ENCODE measurements at regions not wholly inside any gene's neighbourhood (a gene's known extent, or its start where the extent isn't known, plus 50 kb on each side); places are given as distances from the start of the nearest gene placed in this dataset.

DNA sequence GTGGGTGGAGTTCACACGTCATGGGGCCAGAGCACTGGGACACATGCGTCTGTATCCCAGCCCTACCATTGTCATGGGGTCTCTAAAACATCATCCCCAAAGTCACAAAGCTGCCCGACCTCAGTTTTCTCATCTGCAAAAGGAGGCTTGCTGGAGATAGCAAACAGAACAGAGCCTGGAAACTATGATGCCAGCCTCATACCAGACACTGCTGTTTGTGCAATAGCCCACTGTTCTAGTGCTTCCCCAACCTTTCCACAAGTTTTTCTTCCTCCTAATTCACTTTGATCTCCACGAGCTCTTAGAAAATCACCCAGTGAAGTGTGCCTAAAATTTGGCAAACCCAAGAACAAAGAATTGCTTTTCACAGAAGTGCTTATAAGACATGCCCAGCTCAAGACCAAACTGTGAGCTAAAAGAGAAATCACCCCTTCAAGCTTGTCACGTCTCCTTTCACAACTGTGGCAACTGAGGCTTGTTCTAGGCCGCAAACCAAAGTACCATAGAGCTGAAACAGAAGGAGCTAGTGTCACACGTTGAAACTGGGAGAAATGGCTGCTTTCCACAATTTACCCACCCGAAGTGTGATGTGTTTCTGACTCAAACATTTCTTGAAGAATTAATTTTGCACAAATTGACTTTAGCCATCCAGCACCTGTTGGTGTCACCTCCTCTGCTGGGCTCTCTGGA lies 162.7 kb upstream of the ID2 start:
- Histone ChIP-seq H3K27me3 (no peaks in the 10 kb centered on the region), H3K4me3 (no peak overlapping the region), H3K36me3 (no peaks in the 10 kb centered on the region), H3K27ac (no peak overlapping the region), H3K4me1 (ENCODE audit: low read depth) (peaks cover 5% of the 10 kb centered on the region), H3K9me3 (ENCODE audit: low read depth) (no peaks in the 10 kb centered on the region)
- no peak for TF ChIP-seq CTCF (IDR thresholded peaks at IDR 0.05; ENCODE audit: low read depth, low read length)
- no peak for DNase-seq (ENCODE audit: low read depth in 1 of 2, low spot score in 1 of 2)

GRCh38 chr2:8520791-8521344 lies 161.0 kb upstream of the ID2 start:
- TF ChIP-seq CTCF (IDR thresholded peaks at IDR 0.05; ENCODE audit: low read depth, low read length): no peak
- Histone ChIP-seq H3K27me3 (no peaks in the 10 kb centered on the region), H3K4me1 (ENCODE audit: low read depth) (peaks cover 4% of the 10 kb centered on the region), H3K36me3 (no peaks in the 10 kb centered on the region), H3K4me3 (no peak overlapping the region), H3K27ac (no peak overlapping the region), H3K9me3 (ENCODE audit: low read depth) (no peaks in the 10 kb centered on the region)
- no peak for DNase-seq (ENCODE audit: low read depth in 1 of 2, low spot score in 1 of 2)

DNA sequence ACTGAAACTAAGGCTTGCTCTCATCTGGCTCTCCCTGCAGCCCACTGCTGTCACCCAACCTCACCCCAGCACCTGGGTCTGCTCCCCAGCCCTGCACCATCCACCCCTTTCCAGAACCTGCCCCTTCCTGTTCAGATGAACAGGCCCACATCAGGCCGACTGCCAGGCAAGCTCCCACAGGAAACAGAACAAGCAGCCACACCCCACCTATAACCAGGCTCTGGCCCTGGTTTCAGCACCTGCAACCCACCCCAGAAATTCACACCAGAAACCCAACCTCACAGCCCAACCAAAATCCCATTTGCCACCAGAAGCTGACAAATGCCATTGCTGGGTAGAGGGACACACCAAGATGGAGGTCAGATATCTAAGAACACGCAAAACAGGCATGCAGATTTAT lies 159.2 kb upstream of the ID2 start:
- no peak overlapping the region for H3K4me3 ChIP-seq
- TF ChIP-seq CTCF (IDR thresholded peaks at IDR 0.05; ENCODE audit: low read depth, low read length): no peak

GRCh38 chr2:8524388-8524787 lies 157.5 kb upstream of the ID2 start:
- DNase-seq (ENCODE audit: low read depth in 1 of 2, low spot score in 1 of 2): no peak
- TF ChIP-seq CTCF (IDR thresholded peaks at IDR 0.05; ENCODE audit: low read depth, low read length): no peak
- H3K36me3 ChIP-seq: no peaks in the 10 kb centered on the region
- no peak overlapping the region for H3K4me3 ChIP-seq
- H3K4me1 ChIP-seq (ENCODE audit: low read depth): peaks cover 10% of the 10 kb centered on the region
- no peaks in the 10 kb centered on the region for H3K9me3 ChIP-seq (ENCODE audit: low read depth)
- H3K27me3 ChIP-seq: no peaks in the 10 kb centered on the region
- H3K27ac ChIP-seq: no peak overlapping the region

More for the DNA sequence above, 159.2 kb upstream of the ID2 start:
- Histone ChIP-seq H3K4me1 (ENCODE audit: low read depth) (peaks cover 10% of the 10 kb centered on the region), H3K27ac (no peak overlapping the region), H3K9me3 (ENCODE audit: low read depth) (no peaks in the 10 kb centered on the region), H3K36me3 (no peaks in the 10 kb centered on the region), H3K27me3 (no peaks in the 10 kb centered on the region)
- no peak for DNase-seq (ENCODE audit: low read depth in 1 of 2, low spot score in 1 of 2)

DNA sequence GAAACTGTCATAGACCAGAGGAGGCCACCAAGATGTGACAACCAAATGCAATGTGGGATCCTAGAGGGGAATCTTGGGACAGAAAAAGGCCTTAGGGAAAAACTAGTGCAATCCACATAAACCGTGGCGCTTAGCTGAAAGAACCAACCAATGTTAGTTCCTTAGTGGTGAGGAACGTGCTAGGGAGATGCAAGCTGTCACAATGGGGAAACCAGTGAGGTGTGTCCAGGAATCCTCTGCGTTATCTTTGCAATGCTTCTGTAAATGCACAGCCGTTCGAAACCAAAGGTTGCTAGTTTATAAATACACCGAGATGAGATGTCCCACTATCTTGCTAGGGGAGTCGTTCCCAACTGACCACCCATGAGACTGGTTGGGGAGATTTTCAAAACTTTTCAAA lies 157.0 kb upstream of the ID2 start:
- Histone ChIP-seq H3K4me1 (ENCODE audit: low read depth) (peaks cover 10% of the 10 kb centered on the region), H3K9me3 (ENCODE audit: low read depth) (no peaks in the 10 kb centered on the region), H3K27me3 (no peaks in the 10 kb centered on the region), H3K27ac (no peak overlapping the region), H3K36me3 (no peaks in the 10 kb centered on the region), H3K4me3 (no peak overlapping the region)
- no peak for TF ChIP-seq CTCF (IDR thresholded peaks at IDR 0.05; ENCODE audit: low read depth, low read length)
- DNase-seq (ENCODE audit: low read depth in 1 of 2, low spot score in 1 of 2): no peak
